DND-41 (cell line): ENCODE measurements at regions not wholly inside any gene's neighbourhood (a gene's known extent, or its start where the extent isn't known, plus 50 kb on each side); places are given as distances from the start of the nearest gene placed in this dataset.

Experiments
- ATAC-seq: fragments of 200-7000 bp; cut with Tn5 transposase; 3 replicates; pipeline ENCODE4 v1.9.1; 2021; ENCODE audit warnings: low read depth; ENCODE audit not compliant: insufficient read depth
- DNase-seq: peaks from one replicate; pipeline ENCODE4 v3.0.0-alpha.2; 2020
- H2AFZ ChIP-seq: 2 replicates; pipeline ENCODE4 v1.6.0; 2012; ENCODE audit warnings: low read depth, low read length
- H3K27ac ChIP-seq: 2 replicates; pipeline ENCODE4 v1.5.1; 2012; ENCODE audit warnings: low read length, inconsistent platforms
- H3K27me3 ChIP-seq: fragments of 200-600 bp; sonication (generic); 2 replicates; pipeline ENCODE4 v1.6.0; 2012; ENCODE audit warnings: low read length, mild to moderate bottlenecking, inconsistent platforms; ENCODE audit not compliant: insufficient read depth, poor library complexity
- H3K36me3 ChIP-seq: 2 replicates; pipeline ENCODE4 v1.5.1; 2012; ENCODE audit warnings: low read length, inconsistent platforms; ENCODE audit not compliant: insufficient read depth
- H3K4me1 ChIP-seq: 2 replicates; pipeline ENCODE4 v1.5.1; 2012; ENCODE audit warnings: mild to moderate bottlenecking, low read length; ENCODE audit not compliant: insufficient read depth
- H3K4me2 ChIP-seq: 2 replicates; pipeline ENCODE4 v1.6.0; 2012; ENCODE audit warnings: mild to moderate bottlenecking, moderate library complexity, low read length, inconsistent platforms; ENCODE audit not compliant: insufficient read depth
- H3K4me3 ChIP-seq, 2 experiments: fragments of 200-600 bp in 1 of 2; shearing (Covaris generic) in 1 of 2; 2 replicates each; pipeline ENCODE4 v1.5.1; 2012 to 2016; ENCODE audit warnings: inconsistent platforms in 2 of 2, low read length in 2 of 2, mild to moderate bottlenecking in 2 of 2, low read depth in 1 of 2, moderate library complexity in 1 of 2
- H3K79me2 ChIP-seq: 2 replicates; pipeline ENCODE4 v1.6.0; 2012; ENCODE audit warnings: low read length, inconsistent platforms; ENCODE audit not compliant: insufficient read depth
- H3K9ac ChIP-seq: 2 replicates; pipeline ENCODE4 v1.6.0; 2012; ENCODE audit warnings: low read depth, mild to moderate bottlenecking, inconsistent platforms, low read length, moderate library complexity
- H3K9me3 ChIP-seq: 2 replicates; pipeline ENCODE4 v1.5.1; 2012; ENCODE audit warnings: low read length, moderate library complexity, mild to moderate bottlenecking, inconsistent platforms; ENCODE audit not compliant: insufficient read depth, severe bottlenecking
- H4K20me1 ChIP-seq: 2 replicates; pipeline ENCODE4 v1.6.0; 2012; ENCODE audit warnings: low read length; ENCODE audit not compliant: insufficient read depth
- EZH2 ChIP-seq: IDR thresholded peaks from 3 replicates; pipeline ENCODE4 v1.6.1; 2012; ENCODE audit warnings: borderline replicate concordance, low read depth, mild to moderate bottlenecking, moderate library complexity, low read length, inconsistent platforms; ENCODE audit not compliant: severe bottlenecking
- TF ChIP-seq, protein P1 (sequence below): IDR thresholded peaks from 2 replicates; pipeline ENCODE4 v1.5.1; 2012; ENCODE audit warnings: borderline replicate concordance, low read length, moderate library complexity, mild to moderate bottlenecking; ENCODE audit not compliant: poor library complexity, severe bottlenecking; ENCODE audit errors: extremely low read depth

DNA sequence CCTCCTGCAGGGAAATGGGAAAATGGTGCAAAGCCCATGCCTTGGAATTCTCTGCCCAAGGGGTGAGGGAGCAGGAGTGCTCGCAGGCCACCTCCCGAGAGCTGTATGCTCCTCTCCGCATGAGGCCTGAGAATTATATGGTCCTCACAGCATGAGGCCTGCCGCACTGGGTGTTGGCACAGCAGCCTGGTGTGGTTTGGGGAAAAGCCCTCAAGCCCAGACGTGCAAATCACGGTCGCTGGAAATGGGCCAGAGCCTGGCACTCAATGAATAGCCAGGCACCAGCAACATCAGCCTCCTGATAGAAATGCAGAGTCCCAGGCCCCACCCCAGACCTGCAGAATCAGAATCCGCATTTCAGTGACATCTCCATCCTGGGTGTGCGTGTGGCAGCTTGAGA lies 156.4 kb upstream of the FOXF1 start:
- TF ChIP-seq EZH2, result no peak
- TF ChIP-seq, protein P1, sequence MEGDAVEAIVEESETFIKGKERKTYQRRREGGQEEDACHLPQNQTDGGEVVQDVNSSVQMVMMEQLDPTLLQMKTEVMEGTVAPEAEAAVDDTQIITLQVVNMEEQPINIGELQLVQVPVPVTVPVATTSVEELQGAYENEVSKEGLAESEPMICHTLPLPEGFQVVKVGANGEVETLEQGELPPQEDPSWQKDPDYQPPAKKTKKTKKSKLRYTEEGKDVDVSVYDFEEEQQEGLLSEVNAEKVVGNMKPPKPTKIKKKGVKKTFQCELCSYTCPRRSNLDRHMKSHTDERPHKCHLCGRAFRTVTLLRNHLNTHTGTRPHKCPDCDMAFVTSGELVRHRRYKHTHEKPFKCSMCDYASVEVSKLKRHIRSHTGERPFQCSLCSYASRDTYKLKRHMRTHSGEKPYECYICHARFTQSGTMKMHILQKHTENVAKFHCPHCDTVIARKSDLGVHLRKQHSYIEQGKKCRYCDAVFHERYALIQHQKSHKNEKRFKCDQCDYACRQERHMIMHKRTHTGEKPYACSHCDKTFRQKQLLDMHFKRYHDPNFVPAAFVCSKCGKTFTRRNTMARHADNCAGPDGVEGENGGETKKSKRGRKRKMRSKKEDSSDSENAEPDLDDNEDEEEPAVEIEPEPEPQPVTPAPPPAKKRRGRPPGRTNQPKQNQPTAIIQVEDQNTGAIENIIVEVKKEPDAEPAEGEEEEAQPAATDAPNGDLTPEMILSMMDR, result no peak
- no peak overlapping the region for H3K4me3 ChIP-seq
- H3K4me2 ChIP-seq, result no peak overlapping the region
- H2AFZ ChIP-seq, result no peak overlapping the region
- peaks cover 17% of the 10 kb centered on the region for H3K27me3 ChIP-seq
- no peaks in the 10 kb centered on the region for H3K9me3 ChIP-seq
- H3K4me1 ChIP-seq, result no peaks in the 10 kb centered on the region
- ATAC-seq, result no peak
- no peak overlapping the region for H3K27ac ChIP-seq
- no peak overlapping the region for H3K9ac ChIP-seq
- H3K36me3 ChIP-seq, result no peaks in the 10 kb centered on the region
- H3K79me2 ChIP-seq, result no peaks in the 10 kb centered on the region
- DNase-seq, result no peak
- H4K20me1 ChIP-seq, result no peaks in the 10 kb centered on the region; the same call in 1 of the 2 replicates

DNA sequence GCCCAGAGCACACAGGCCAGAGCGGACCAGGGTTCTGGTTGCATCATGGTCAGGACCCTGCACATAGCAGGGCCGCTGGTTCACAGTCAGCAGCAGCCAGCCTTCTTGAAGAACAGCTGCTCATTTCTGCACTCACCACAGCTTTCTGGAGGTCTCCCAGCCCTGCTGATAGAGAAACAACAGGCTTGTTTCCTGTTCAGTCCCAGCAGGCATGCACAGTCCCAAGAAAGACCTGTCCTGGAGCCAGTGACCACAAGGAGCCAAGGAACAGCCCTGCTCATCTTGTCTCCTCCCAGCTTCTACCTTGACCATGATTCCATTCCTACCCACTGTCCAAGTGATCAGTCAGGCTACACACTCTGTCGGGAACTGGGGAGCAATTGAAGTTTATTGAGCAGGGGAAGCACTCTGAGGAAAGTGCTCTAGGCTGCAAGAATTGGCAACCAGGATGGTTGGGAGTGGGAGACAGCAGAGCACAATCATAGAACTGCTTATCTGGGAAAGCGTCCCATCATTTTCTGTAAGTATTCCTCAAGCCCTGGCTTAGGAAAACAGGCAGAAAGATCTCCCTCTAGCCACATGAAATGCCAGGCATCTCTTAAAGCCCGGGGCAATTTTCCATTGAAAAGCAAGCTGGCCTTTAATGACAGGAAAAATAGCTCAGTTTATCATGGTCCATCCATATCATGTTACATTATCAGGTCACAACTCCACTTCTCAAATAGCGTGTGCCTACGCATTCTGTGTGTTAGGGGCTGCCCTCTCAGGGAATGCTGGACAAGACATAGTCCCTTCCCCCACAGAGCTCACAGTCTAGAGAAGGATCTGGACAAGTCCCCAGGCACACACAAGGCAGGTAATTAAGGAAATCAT lies 155.4 kb upstream of the FOXF1 start:
- Histone ChIP-seq H2AFZ (no peak overlapping the region), H3K9ac (no peak overlapping the region)

DNA sequence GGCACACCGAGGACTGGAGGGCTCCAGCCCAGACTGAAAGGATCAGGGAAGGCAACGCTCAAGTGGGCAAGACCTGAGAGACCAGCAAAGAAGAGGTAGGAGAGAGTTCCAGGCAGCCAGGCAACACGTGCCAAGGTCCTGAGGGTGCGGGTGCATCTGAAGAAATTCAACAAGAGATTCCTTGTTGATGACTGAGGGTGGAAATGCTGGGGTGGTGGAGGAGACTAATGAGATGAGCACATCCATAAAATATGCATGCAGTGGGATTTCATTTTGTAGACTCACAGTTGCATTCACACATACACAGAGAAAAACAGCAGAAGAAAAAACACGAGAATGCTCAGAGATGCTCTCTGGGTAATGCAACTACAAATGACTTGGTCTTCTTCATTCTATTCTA lies 154.8 kb upstream of the FOXF1 start:
- no peak for TF ChIP-seq EZH2
- TF ChIP-seq, protein P1, result no peak
- no peak overlapping the region for H3K4me2 ChIP-seq
- no peak overlapping the region for H3K9ac ChIP-seq
- H3K36me3 ChIP-seq, result no peaks in the 10 kb centered on the region
- no peaks in the 10 kb centered on the region for H3K79me2 ChIP-seq
- no peaks in the 10 kb centered on the region for H3K9me3 ChIP-seq
- H3K4me1 ChIP-seq, result no peaks in the 10 kb centered on the region
- no peaks in the 10 kb centered on the region; the same call in 1 of the 2 replicates for H4K20me1 ChIP-seq
- DNase-seq (no peak), ATAC-seq (no peak)
- H3K4me3 ChIP-seq, result no peak overlapping the region
- H3K27me3 ChIP-seq, result peaks cover 9% of the 10 kb centered on the region
- H2AFZ ChIP-seq, result no peak overlapping the region
- H3K27ac ChIP-seq, result no peak overlapping the region

More for the DNA sequence above, 155.4 kb upstream of the FOXF1 start:
- no peaks in the 10 kb centered on the region; the same call in 1 of the 2 replicates for H4K20me1 ChIP-seq
- TF ChIP-seq, protein P1, result no peak
- no peak for TF ChIP-seq EZH2
- ATAC-seq, result no peak
- no peak overlapping the region for H3K4me3 ChIP-seq
- H3K36me3 ChIP-seq, result no peaks in the 10 kb centered on the region
- no peaks in the 10 kb centered on the region for H3K79me2 ChIP-seq
- no peaks in the 10 kb centered on the region for H3K9me3 ChIP-seq
- peaks cover 15% of the 10 kb centered on the region for H3K27me3 ChIP-seq
- no peak overlapping the region for H3K4me2 ChIP-seq
- DNase-seq, result no peak
- H3K27ac ChIP-seq, result no peak overlapping the region
- H3K4me1 ChIP-seq, result no peaks in the 10 kb centered on the region
